H9 (cell line): ENCODE measurements at regions not wholly inside any gene's neighbourhood (a gene's known extent, or its start where the extent isn't known, plus 50 kb on each side); places are given as distances from the start of the nearest gene placed in this dataset.
A peak's percentile ranks its signal among the peaks of the same experiment; 100 is the strongest.

Experiments
- DNase-seq: peaks from one replicate; pipeline ENCODE4 v3.0.0-alpha.2; 2017
- H2AFZ ChIP-seq: one replicate; pipeline ENCODE4 v1.6.1; 2013; ENCODE audit warnings: mild to moderate bottlenecking, low read length, control low read depth, moderate library complexity
- H2AK5ac ChIP-seq: 2 replicates; pipeline ENCODE4 v1.6.1; 2013; ENCODE audit warnings: low read length, control low read depth, mixed read lengths; ENCODE audit not compliant: insufficient read length
- H2BK120ac ChIP-seq: one replicate; pipeline ENCODE4 v1.6.1; 2013; ENCODE audit warnings: low read depth, mild to moderate bottlenecking, low read length, control low read depth, inconsistent platforms; ENCODE audit not compliant: poor library complexity, severe bottlenecking
- H2BK12ac ChIP-seq: 2 replicates; pipeline ENCODE4 v1.6.1; 2013; ENCODE audit warnings: low read length, control low read depth, mixed read lengths, low read depth; ENCODE audit not compliant: insufficient read length
- H2BK15ac ChIP-seq: 2 replicates; pipeline ENCODE4 v1.6.1; 2013; ENCODE audit warnings: low read depth, low read length, control low read depth
- H2BK20ac ChIP-seq: one replicate; pipeline ENCODE4 v1.6.1; 2013; ENCODE audit warnings: low read depth, mild to moderate bottlenecking, low read length, control low read depth, inconsistent platforms; ENCODE audit not compliant: poor library complexity, severe bottlenecking
- H2BK5ac ChIP-seq: 2 replicates; pipeline ENCODE4 v1.6.1; 2013; ENCODE audit warnings: low read length, control low read depth, mixed read lengths; ENCODE audit not compliant: insufficient read length
- H3K14ac ChIP-seq: 2 replicates; pipeline ENCODE4 v1.6.1; 2013; ENCODE audit warnings: low read length, control low read depth; ENCODE audit not compliant: insufficient read depth
- H3K18ac ChIP-seq: 2 replicates; pipeline ENCODE4 v1.6.1; 2013; ENCODE audit warnings: low read depth, mild to moderate bottlenecking, mixed read lengths, low read length, control low read depth; ENCODE audit not compliant: insufficient read length
- H3K23ac ChIP-seq: 2 replicates; pipeline ENCODE4 v1.6.1; 2013; ENCODE audit warnings: low read length, control low read depth, mixed read lengths, low read depth; ENCODE audit not compliant: insufficient read length
- H3K23me2 ChIP-seq: 2 replicates; pipeline ENCODE4 v1.6.1; 2013; ENCODE audit warnings: low read depth, mild to moderate bottlenecking, mixed read lengths, low read length, control low read depth; ENCODE audit not compliant: insufficient read length, poor library complexity, severe bottlenecking
- H3K27ac ChIP-seq: 2 replicates; pipeline ENCODE4 v1.5.1; 2013; ENCODE audit warnings: low read length, control low read depth, mixed read lengths, low read depth; ENCODE audit not compliant: insufficient read length
- H3K27me3 ChIP-seq: 2 replicates; pipeline ENCODE4 v1.6.1; 2013; ENCODE audit warnings: low read length, control low read depth, inconsistent platforms; ENCODE audit not compliant: insufficient read depth
- H3K4ac ChIP-seq: 2 replicates; pipeline ENCODE4 v1.6.1; 2013; ENCODE audit warnings: low read depth, mild to moderate bottlenecking, control low read depth, inconsistent platforms, low read length, moderate library complexity
- H3K4me1 ChIP-seq: 2 replicates; pipeline ENCODE4 v1.6.1; 2013; ENCODE audit warnings: low read length, control low read depth, inconsistent platforms; ENCODE audit not compliant: insufficient read depth
- H3K4me2 ChIP-seq: 2 replicates; pipeline ENCODE4 v1.6.1; 2013; ENCODE audit warnings: low read length, control low read depth, mixed read lengths; ENCODE audit not compliant: insufficient read length, insufficient read depth
- H3K56ac ChIP-seq: 2 replicates; pipeline ENCODE4 v1.6.1; 2013; ENCODE audit warnings: low read depth, mild to moderate bottlenecking, mixed read lengths, low read length, control low read depth; ENCODE audit not compliant: insufficient read length
- H3K79me1 ChIP-seq: 2 replicates; pipeline ENCODE4 v1.6.1; 2013; ENCODE audit warnings: low read depth, mild to moderate bottlenecking, moderate library complexity, low read length, control low read depth, inconsistent platforms; ENCODE audit not compliant: insufficient read depth, poor library complexity, severe bottlenecking
- H3K79me2 ChIP-seq: 2 replicates; pipeline ENCODE4 v1.6.1; 2013; ENCODE audit warnings: low read length, control low read depth, inconsistent platforms; ENCODE audit not compliant: insufficient read depth
- H3K9ac ChIP-seq: 2 replicates; pipeline ENCODE4 v1.6.1; 2013; ENCODE audit warnings: low read length, control low read depth, mixed read lengths; ENCODE audit not compliant: insufficient read length; ENCODE audit errors: extremely low read depth
- H3K9me3 ChIP-seq: one replicate; pipeline ENCODE4 v1.6.1; 2013; ENCODE audit warnings: low read depth, low read length, inconsistent platforms; ENCODE audit not compliant: control insufficient read depth
- H3T11ph ChIP-seq: one replicate; pipeline ENCODE4 v1.6.1; 2013; ENCODE audit warnings: mild to moderate bottlenecking, low read length, control low read depth, inconsistent platforms
- H4K20me1 ChIP-seq: one replicate; pipeline ENCODE4 v1.6.1; 2013; ENCODE audit not compliant: control insufficient read depth, insufficient read length, insufficient read depth
- H4K5ac ChIP-seq: 2 replicates; pipeline ENCODE4 v1.6.1; 2013; ENCODE audit warnings: low read depth, mild to moderate bottlenecking, mixed read lengths, low read length, control low read depth; ENCODE audit not compliant: insufficient read length
- H4K8ac ChIP-seq: replicated peaks from 2 replicates; pipeline ENCODE4 v1.6.1; 2013; ENCODE audit warnings: low read length, control low read depth, mixed read lengths, low read depth; ENCODE audit not compliant: insufficient read length
- H4K91ac ChIP-seq: 2 replicates; pipeline ENCODE4 v1.6.1; 2013; ENCODE audit warnings: low read depth, mild to moderate bottlenecking, moderate library complexity, mixed read lengths, low read length, control low read depth; ENCODE audit not compliant: insufficient read length
- H3K27ac Mint-ChIP-seq, 3 experiments: 2 replicates in 2 of 3; 3 replicates in 1 of 3; pipeline ENCODE4 v1.8.0; 2020 to 2021; ENCODE audit warnings: mixed read lengths in 3 of 3, mild to moderate bottlenecking in 1 of 3, moderate library complexity in 1 of 3
- H3K27me3 Mint-ChIP-seq: 2 replicates; pipeline ENCODE4 v1.8.0; 2021; ENCODE audit warnings: low read depth, mild to moderate bottlenecking, moderate library complexity, mixed read lengths
- H3K36me3 Mint-ChIP-seq, 3 experiments: 2 replicates in 2 of 3; 3 replicates in 1 of 3; pipeline ENCODE4 v1.8.0; 2020 to 2021; ENCODE audit warnings: low read depth in 3 of 3, mixed read lengths in 3 of 3; ENCODE audit not compliant: insufficient read depth in 1 of 3
- H3K4me1 Mint-ChIP-seq, 2 experiments: 2 replicates each; pipeline ENCODE4 v1.8.0; 2020; ENCODE audit warnings: mixed read lengths in 2 of 2
- H3K4me3 Mint-ChIP-seq, 2 experiments: 2 replicates in 1 of 2; 3 replicates in 1 of 2; pipeline ENCODE4 v1.8.0; 2020 to 2021; ENCODE audit warnings: mild to moderate bottlenecking in 2 of 2, mixed read lengths in 2 of 2, moderate library complexity in 1 of 2
- H3K9me3 Mint-ChIP-seq, 2 experiments: 2 replicates in 1 of 2; 3 replicates in 1 of 2; pipeline ENCODE4 v1.8.0; 2020; ENCODE audit warnings: mild to moderate bottlenecking in 2 of 2, mixed read lengths in 2 of 2, moderate library complexity in 1 of 2
- CTCF ChIP-seq: fragments of 200-600 bp; sonication (generic); conservative IDR thresholded peaks from 3 replicates; pipeline ENCODE4 v1.8.0; 2021; ENCODE audit warnings: antibody characterized with exemption, mild to moderate bottlenecking
- WGBS: extraction: QIAGEN DNeasy Blood & Tissue Kit; methylation state at CpG from one replicate; pipeline ENCODE4 v1.1.7; 2013; ENCODE audit warnings: missing lambda C conversion rate, low lambda C conversion rate, mixed read lengths; ENCODE audit not compliant: insufficient read length; ENCODE audit errors: extremely low coverage; 5-methylcytosine and 5-hydroxymethylcytosine counted together

GRCh38 chr20:48267860-48268633 lies 482.8 kb upstream of the SULF2 start:
- H3K36me3 Mint-ChIP-seq = peaks cover 0 to 3% (median 0%) of the 10 kb centered on the region in 3 experiments; a peak in 1 of 7 replicates
- H3K4me2 ChIP-seq = no peak overlapping the region
- no peaks in the 10 kb centered on the region for H4K20me1 ChIP-seq
- H3K27me3 ChIP-seq = no peaks in the 10 kb centered on the region
- H4K91ac ChIP-seq = no peak overlapping the region
- TF ChIP-seq CTCF = no peak
- H3K4me1 ChIP-seq = no peaks in the 10 kb centered on the region
- no peak overlapping the region for H4K8ac ChIP-seq
- H3K9ac ChIP-seq = no peak overlapping the region
- no peaks in the 10 kb centered on the region for H3K79me1 ChIP-seq
- H3K4ac ChIP-seq = no peak overlapping the region
- no peak overlapping the region for H3K18ac ChIP-seq
- no peak overlapping the region for H2BK20ac ChIP-seq
- H2BK5ac ChIP-seq = no peak overlapping the region
- no peak overlapping the region for H3T11ph ChIP-seq
- H3K79me2 ChIP-seq = no peaks in the 10 kb centered on the region
- H3K27me3 Mint-ChIP-seq = peaks cover 1% of the 10 kb centered on the region; the same call in 1 of the 2 replicates
- no peaks in the 10 kb centered on the region for H3K9me3 Mint-ChIP-seq
- H3K4me1 Mint-ChIP-seq = no peaks in the 10 kb centered on the region; a peak in 1 of 4 replicates
- H2AK5ac ChIP-seq = no peak overlapping the region
- H3K9me3 ChIP-seq = no peaks in the 10 kb centered on the region
- no peaks in the 10 kb centered on the region for H3K23me2 ChIP-seq
- H3K23ac ChIP-seq = no peak overlapping the region
- no peak overlapping the region for H2BK120ac ChIP-seq
- H3K27ac Mint-ChIP-seq = peak overlapping the region in 1 of 3 experiments; percentile 14; a peak in 1 of 7 replicates
- DNase-seq = no peak
- no peak overlapping the region for H2AFZ ChIP-seq
- no peak overlapping the region for H3K56ac ChIP-seq
- H3K14ac ChIP-seq = no peak overlapping the region
- H3K4me3 Mint-ChIP-seq = no peak overlapping the region; a peak in 1 of 5 replicates
- no peak overlapping the region for H4K5ac ChIP-seq
- no CpG with 5 or more reads among the region's 19 CpGs for WGBS
- H2BK15ac ChIP-seq = no peak overlapping the region
- H2BK12ac ChIP-seq = no peak overlapping the region
- H3K27ac ChIP-seq = no peak overlapping the region
